22Rv1 (cell line): ENCODE measurements at regions not wholly inside any gene's neighbourhood (a gene's known extent, or its start where the extent isn't known, plus 50 kb on each side); places are given as distances from the start of the nearest gene placed in this dataset.

Experiments
- H3K27ac ChIP-seq: fragments of 450-650 bp; 2 replicates; pipeline ENCODE4 v1.5.1; 2017
- ZFX ChIP-seq: fragments of 450-650 bp; IDR thresholded peaks from 2 replicates; pipeline ENCODE4 v1.6.1; 2017; ENCODE audit warnings: antibody characterized with exemption, borderline replicate concordance
- TF ChIP-seq, protein P1 (sequence below): fragments of 450-650 bp; IDR thresholded peaks from 2 replicates; pipeline ENCODE4 v1.5.1; 2017; ENCODE audit warnings: mild to moderate bottlenecking

- TF ChIP-seq, protein P1, sequence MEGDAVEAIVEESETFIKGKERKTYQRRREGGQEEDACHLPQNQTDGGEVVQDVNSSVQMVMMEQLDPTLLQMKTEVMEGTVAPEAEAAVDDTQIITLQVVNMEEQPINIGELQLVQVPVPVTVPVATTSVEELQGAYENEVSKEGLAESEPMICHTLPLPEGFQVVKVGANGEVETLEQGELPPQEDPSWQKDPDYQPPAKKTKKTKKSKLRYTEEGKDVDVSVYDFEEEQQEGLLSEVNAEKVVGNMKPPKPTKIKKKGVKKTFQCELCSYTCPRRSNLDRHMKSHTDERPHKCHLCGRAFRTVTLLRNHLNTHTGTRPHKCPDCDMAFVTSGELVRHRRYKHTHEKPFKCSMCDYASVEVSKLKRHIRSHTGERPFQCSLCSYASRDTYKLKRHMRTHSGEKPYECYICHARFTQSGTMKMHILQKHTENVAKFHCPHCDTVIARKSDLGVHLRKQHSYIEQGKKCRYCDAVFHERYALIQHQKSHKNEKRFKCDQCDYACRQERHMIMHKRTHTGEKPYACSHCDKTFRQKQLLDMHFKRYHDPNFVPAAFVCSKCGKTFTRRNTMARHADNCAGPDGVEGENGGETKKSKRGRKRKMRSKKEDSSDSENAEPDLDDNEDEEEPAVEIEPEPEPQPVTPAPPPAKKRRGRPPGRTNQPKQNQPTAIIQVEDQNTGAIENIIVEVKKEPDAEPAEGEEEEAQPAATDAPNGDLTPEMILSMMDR = no peak
Observed at GRCh38 chr11:97414801-97415200, 1025.0 kb downstream of the JRKL start.

DNA sequence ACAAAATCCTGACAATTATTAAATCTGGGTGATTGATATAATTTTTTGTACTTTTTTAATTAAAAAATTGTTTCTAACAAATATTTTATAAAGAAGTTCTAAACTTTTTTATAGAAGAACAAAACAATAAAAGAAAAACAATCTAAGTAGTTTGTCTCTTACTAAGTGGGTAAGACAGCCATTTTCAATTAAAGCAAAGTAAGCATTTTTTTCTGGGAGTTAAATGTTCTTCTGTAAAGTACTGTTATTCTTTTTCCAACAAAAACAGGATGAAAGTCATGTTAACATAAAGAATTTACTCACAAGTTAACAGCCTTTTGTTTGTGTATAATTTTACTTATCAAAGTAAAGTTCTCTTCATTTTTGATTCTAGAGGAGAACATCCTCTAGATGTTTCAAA is 1029.9 kb downstream of the JRKL start:
- TF ChIP-seq ZFX = no peak
- TF ChIP-seq, protein P1 = no peak
- H3K27ac ChIP-seq = no peak overlapping the region

More at GRCh38 chr11:97414801-97415200, 1025.0 kb downstream of the JRKL start:
- H3K27ac ChIP-seq = no peak overlapping the region

- TF ChIP-seq ZFX = no peak
- TF ChIP-seq, protein P1 = no peak
Observed at GRCh38 chr11:97428247-97428790, 1038.5 kb downstream of the JRKL start.

GRCh38 chr11:97430877-97431276 is 1041.1 kb downstream of the JRKL start:
- TF ChIP-seq ZFX = no peak
- TF ChIP-seq, protein P1 = no peak
- no peak overlapping the region for H3K27ac ChIP-seq

More at GRCh38 chr11:97428247-97428790, 1038.5 kb downstream of the JRKL start:
- H3K27ac ChIP-seq = no peak overlapping the region

DNA sequence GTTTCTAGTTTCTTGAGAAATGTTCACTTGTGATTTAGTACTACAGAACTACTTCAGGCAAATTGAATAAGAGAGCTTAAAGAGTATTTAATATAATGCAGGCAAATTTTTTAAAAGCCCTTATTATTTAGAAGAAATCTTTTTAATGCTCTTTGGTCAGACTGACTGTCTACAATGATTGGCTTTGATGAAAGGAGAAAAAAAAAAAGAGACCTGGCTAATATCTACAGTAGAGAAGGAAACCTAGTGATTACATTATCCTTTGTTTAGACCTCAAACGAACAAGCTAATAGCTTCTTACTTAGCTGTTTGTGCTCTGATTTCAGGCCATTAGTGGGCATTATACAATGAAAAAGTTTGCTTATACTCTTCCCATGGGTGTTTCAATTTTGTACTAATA is 1043.1 kb downstream of the JRKL start:
- H3K27ac ChIP-seq = no peak overlapping the region
- no peak for TF ChIP-seq ZFX

- no peak overlapping the region for H3K27ac ChIP-seq
- TF ChIP-seq, protein P1 = no peak
- no peak for TF ChIP-seq ZFX
Observed at GRCh38 chr11:97445561-97445960, 1055.7 kb downstream of the JRKL start.

DNA sequence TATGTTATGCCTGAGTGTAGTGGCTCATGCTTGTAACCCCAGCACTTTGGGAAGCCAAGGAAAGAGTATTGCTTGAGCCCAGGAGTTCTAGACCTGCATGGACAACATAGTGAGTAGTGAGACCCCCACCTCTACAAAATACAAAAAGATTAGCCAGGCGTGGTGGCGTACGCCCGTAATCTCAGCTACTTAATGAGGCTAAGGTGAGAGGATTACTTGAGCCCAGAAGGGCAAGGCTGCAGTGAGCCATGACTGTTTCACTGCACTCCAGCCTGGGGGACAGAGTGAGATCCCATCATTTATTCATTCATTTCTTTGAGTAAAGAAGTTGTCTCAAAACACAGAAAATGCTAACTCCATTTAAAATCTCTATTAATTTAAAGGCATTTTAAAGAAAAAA is 1061.6 kb downstream of the JRKL start:
- H3K27ac ChIP-seq = no peak overlapping the region
- TF ChIP-seq, protein P1 = no peak
- no peak for TF ChIP-seq ZFX

DNA sequence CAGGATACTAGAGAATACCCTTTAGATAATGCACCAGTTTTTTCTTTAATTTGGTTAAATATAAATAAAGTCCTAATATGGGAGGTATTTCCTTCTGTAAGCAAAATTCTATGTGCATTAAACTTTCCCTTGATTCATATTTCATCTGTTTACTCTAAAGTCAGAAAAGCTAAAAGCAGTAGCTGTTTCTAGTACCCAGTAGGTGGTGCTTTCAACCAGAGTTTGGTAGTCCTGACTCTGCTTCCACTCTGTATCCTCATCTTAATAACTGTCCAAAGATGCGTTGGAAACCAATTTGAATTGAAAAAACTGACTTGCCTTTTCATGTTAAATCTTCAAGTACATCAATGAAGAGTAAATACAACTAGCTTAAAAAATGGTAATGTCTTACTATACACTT is 1065.2 kb downstream of the JRKL start:
- TF ChIP-seq ZFX = no peak
- TF ChIP-seq, protein P1 = peak; percentile 43
- no peak overlapping the region for H3K27ac ChIP-seq
